CD4-positive, alpha-beta T cell (primary cell): ENCODE measurements at regions not wholly inside any gene's neighbourhood (a gene's known extent, or its start where the extent isn't known, plus 50 kb on each side); places are given as distances from the start of the nearest gene placed in this dataset.

Experiments
- ATAC-seq: fragments of 200-7000 bp; cut with Tn5 transposase; one replicate; pipeline ENCODE4 v1.10.0; 2022; ENCODE audit warnings: mild to moderate bottlenecking; ENCODE audit not compliant: poor library complexity
- CTCF ChIA-PET: fragments of 350-600 bp; sonication (Branson Sonifier 250); formaldehyde crosslinking; loops from one replicate; lab custom pipeline; 2021; ENCODE audit warnings: antibody characterized with exemption, inconsistent platforms; lab: Charles Lee
- POLR2A ChIA-PET: fragments of 350-600 bp; sonication (Branson Sonifier 250); formaldehyde crosslinking; loops from one replicate; lab custom pipeline; 2021; ENCODE audit warnings: antibody characterized with exemption, inconsistent platforms; lab: Charles Lee
- DNase-seq, 14 experiments: peaks; one replicate each; pipeline ENCODE4 v3.0.0-alpha.2; 2013 to 2020; ENCODE audit warnings: mixed read lengths in 2 of 14
- H3K27ac ChIP-seq, 2 donors: one replicate each; pipeline versions ENCODE4 v1.5.1 to v1.7.0; 2013; ENCODE audit warnings: low read length in 2 of 2, low read depth in 1 of 2, mild to moderate bottlenecking in 1 of 2
- H3K27me3 ChIP-seq, 2 experiments: 1 replicate in 1 of 2; 2 replicates in 1 of 2; pipeline versions ENCODE4 v1.6.1 to v1.7.0; 2013; ENCODE audit warnings: low read length in 2 of 2, control low read depth in 1 of 2, mild to moderate bottlenecking in 1 of 2, moderate library complexity in 1 of 2; ENCODE audit not compliant: insufficient read depth in 2 of 2, control insufficient read depth in 1 of 2
- H3K36me3 ChIP-seq: one replicate; pipeline ENCODE4 v1.6.1; 2013; ENCODE audit warnings: low read length, control low read depth; ENCODE audit not compliant: insufficient read depth
- H3K4me1 ChIP-seq: one replicate; pipeline ENCODE4 v1.6.1; 2013; ENCODE audit warnings: low read length, control low read depth; ENCODE audit not compliant: insufficient read depth
- H3K4me3 ChIP-seq: one replicate; pipeline ENCODE4 v1.5.1; 2013; ENCODE audit warnings: mild to moderate bottlenecking, low read length, moderate library complexity
- H3K9me3 ChIP-seq, 2 experiments: 1 replicate in 1 of 2; 2 replicates in 1 of 2; pipeline versions ENCODE4 v1.6.1 to v1.7.0; 2013; ENCODE audit warnings: low read length in 2 of 2, mild to moderate bottlenecking in 2 of 2, control low read depth in 1 of 2, moderate library complexity in 1 of 2; ENCODE audit not compliant: control insufficient read depth in 1 of 2, insufficient read depth in 1 of 2
- H3K27ac Mint-ChIP-seq: one replicate; pipeline ENCODE4 v1.8.0; 2020; ENCODE audit warnings: mixed read lengths
- H3K27me3 Mint-ChIP-seq: one replicate; pipeline ENCODE4 v1.8.0; 2021; ENCODE audit warnings: mixed read lengths
- H3K36me3 Mint-ChIP-seq: one replicate; pipeline ENCODE4 v1.8.0; 2021; ENCODE audit warnings: low read depth, mixed read lengths
- H3K4me1 Mint-ChIP-seq: one replicate; pipeline ENCODE4 v1.8.0; 2021; ENCODE audit warnings: low read depth, mixed read lengths
- H3K4me3 Mint-ChIP-seq: one replicate; pipeline ENCODE4 v1.8.0; 2020; ENCODE audit warnings: mild to moderate bottlenecking, mixed read lengths
- H3K9me3 Mint-ChIP-seq: one replicate; pipeline ENCODE4 v1.8.0; 2020; ENCODE audit warnings: mixed read lengths
- CTCF ChIP-seq: fragments of 200-600 bp; IDR thresholded peaks from one replicate; pipeline ENCODE4 v1.8.0; 2022; ENCODE audit warnings: antibody characterized with exemption, mild to moderate bottlenecking
- intact Hi-C, 2 experiments: fragments of 100-400 bp; cut with DNase I in 1 of 2; cut with micrococcal nuclease in 1 of 2; formaldehyde crosslinking; loops; one replicate each; pipeline versions ENCODE4 v1.15.1 to v1.9.0; 2023 to 2025; cut with DNase I, micrococcal nuclease

DNA sequence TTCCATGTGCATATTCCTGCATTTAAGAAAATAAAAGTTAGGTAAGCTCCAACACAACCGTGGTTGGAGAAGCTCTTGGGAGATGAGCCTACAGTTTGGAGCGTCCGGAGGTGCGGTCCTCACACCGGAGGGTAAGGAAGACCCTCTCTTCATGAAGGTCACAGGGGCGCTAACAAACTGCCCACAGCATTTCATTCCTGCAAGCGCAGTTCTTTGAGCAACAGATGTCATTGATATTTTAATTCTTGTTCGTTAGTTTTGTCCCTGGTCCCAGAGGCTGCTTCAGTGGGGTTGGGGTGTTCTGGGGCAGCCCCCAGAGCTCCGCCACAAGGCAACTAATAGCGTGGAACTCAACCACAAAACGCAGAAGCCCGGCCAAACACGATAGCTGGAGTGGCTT is 376.2 kb downstream of the IRX2 start:
- ATAC-seq: no peak
- POLR2A ChIA-PET: no interaction called here
- no peak for DNase-seq
- no peak overlapping the region for H3K27ac ChIP-seq
- CTCF ChIA-PET: no interaction called here
- Mint-ChIP-seq H3K4me1 (no peaks in the 10 kb centered on the region), H3K4me3 (no peak overlapping the region), H3K36me3 (no peaks in the 10 kb centered on the region), H3K9me3 (peaks cover 4% of the 10 kb centered on the region), H3K27ac (no peak overlapping the region), H3K27me3 (no peaks in the 10 kb centered on the region)
- no peak for TF ChIP-seq CTCF
- peaks cover 0 to 43% of the 10 kb centered on the region in 2 experiments for H3K9me3 ChIP-seq
- H3K27me3 ChIP-seq: no peaks in the 10 kb centered on the region
- no peak overlapping the region for H3K4me3 ChIP-seq
- H3K36me3 ChIP-seq: no peaks in the 10 kb centered on the region
- no peaks in the 10 kb centered on the region for H3K4me1 ChIP-seq
- intact Hi-C loops: no loop called here

- H3K27ac Mint-ChIP-seq: no peak overlapping the region
- no peaks in the 10 kb centered on the region for H3K4me1 ChIP-seq
- H3K27ac ChIP-seq: no peak overlapping the region
- POLR2A ChIA-PET: no interaction called here
- no peaks in the 10 kb centered on the region for H3K27me3 ChIP-seq
- H3K36me3 Mint-ChIP-seq: no peaks in the 10 kb centered on the region
- H3K4me1 Mint-ChIP-seq: no peaks in the 10 kb centered on the region
- CTCF ChIA-PET: no interaction called here
- H3K36me3 ChIP-seq: no peaks in the 10 kb centered on the region
- H3K9me3 ChIP-seq: peaks cover 0 to 46% of the 10 kb centered on the region in 2 experiments
- intact Hi-C loops: no loop called here
- no peak for ATAC-seq
- H3K27me3 Mint-ChIP-seq: no peaks in the 10 kb centered on the region
- no peak overlapping the region for H3K4me3 Mint-ChIP-seq
- no peak overlapping the region for H3K4me3 ChIP-seq
- no peak for DNase-seq
- no peak for TF ChIP-seq CTCF
- H3K9me3 Mint-ChIP-seq: peaks cover 5% of the 10 kb centered on the region
These were observed 376.8 kb downstream of the IRX2 start for GRCh38 chr5:2374703-2375102.

- H3K27me3 ChIP-seq: no peaks in the 10 kb centered on the region
- no peaks in the 10 kb centered on the region for H3K27me3 Mint-ChIP-seq
- DNase-seq (no peak), ATAC-seq (no peak)
- no peak overlapping the region for H3K4me3 Mint-ChIP-seq
- POLR2A ChIA-PET: no interaction called here
- H3K36me3 Mint-ChIP-seq: no peaks in the 10 kb centered on the region
- no peaks in the 10 kb centered on the region for H3K4me1 Mint-ChIP-seq
- CTCF ChIA-PET: no interaction called here
- H3K4me1 ChIP-seq: no peaks in the 10 kb centered on the region
- H3K27ac ChIP-seq: no peak overlapping the region
- no peak overlapping the region for H3K4me3 ChIP-seq
- H3K36me3 ChIP-seq: no peaks in the 10 kb centered on the region
- no peak overlapping the region for H3K27ac Mint-ChIP-seq
- H3K9me3 ChIP-seq: peaks cover 0 to 50% of the 10 kb centered on the region in 2 experiments
- H3K9me3 Mint-ChIP-seq: peaks cover 6% of the 10 kb centered on the region
- no peak for TF ChIP-seq CTCF
- intact Hi-C loops: no loop called here
These were observed 377.8 kb downstream of the IRX2 start for GRCh38 chr5:2373631-2374030.
